ENCODE measurements at regions not wholly inside any gene's neighbourhood (a gene's known extent, or its start where the extent isn't known, plus 50 kb on each side); places are given as distances from the start of the nearest gene placed in this dataset.

DNA sequence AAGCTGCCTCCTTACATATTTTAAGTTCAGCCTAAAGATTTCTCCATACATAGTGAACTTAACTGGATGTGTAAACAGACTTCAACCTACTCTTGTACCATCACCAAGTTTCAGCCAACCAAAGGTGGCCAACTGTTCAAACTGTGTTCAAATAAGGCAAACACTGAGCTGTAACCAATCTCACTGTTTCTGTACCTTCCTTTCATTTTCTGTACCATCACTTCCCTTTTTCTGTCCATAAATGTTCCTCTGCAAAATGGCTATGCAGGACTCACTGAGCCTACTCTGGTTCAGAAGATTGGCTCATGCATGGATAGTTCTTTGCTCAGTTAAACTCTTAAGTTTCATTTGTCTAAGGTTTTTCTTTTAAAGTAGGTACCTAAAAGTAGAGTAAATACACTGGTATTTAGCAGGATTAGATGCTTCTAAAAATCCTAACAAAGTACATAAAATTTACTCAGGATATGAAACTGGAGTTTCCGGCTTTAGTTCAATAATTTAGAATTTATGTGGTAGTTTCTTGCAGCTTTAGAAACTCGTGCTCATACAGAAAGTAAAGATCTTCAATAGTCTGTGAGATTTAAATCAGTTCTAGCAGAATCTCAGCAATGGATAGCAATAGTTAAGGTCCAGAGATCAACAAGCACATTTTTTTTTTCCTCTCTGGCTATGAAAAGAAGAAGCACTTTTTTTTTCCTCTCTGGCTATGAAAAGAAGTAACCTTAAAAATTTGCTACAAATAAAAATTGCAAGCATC lies 282.0 kb upstream of the PPFIA2 start:
- no peak for DNase-seq (ENCODE audit: low read depth in 2 of 2)

DNA sequence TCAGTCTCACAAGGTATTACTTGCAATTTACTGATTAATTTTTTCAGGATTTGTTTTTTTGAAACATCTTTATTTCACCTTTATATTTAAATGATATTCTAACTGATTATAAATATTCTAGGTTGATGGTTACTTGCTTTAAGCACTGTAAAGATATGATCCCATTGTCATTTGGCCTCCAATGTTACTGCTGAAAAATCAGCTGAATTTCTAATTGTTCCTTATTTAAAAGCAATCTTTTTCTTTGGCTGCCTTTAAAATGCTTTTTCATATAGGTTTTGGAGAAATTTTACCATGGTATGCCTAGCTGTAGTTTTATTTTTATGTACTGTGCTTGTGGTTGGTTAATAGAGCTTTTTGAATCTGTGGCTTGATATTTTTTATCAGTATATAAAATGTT lies 275.6 kb upstream of the PPFIA2 start:
- DNase-seq (ENCODE audit: low read depth in 2 of 2), result no peak

DNA sequence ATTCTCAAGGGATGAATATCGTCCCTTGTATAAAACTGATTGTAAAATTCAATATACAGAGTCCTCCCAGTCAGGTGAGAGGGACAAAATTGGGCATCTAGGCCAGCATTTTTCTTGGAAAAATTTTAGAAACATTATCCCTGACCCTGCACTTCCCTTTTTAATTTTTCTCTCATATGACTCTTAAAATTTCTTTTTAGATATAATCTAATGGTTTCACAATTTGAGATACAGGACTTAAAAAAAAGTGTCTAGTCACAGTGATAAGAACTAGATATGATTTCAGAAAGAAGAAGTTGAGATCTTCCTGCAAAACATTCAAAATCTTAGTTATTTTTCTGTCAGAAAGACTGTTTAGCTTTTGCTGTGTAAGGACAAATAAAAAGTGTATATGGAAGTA lies 270.8 kb upstream of the PPFIA2 start:
- no peak for DNase-seq (ENCODE audit: low read depth in 2 of 2)

DNA sequence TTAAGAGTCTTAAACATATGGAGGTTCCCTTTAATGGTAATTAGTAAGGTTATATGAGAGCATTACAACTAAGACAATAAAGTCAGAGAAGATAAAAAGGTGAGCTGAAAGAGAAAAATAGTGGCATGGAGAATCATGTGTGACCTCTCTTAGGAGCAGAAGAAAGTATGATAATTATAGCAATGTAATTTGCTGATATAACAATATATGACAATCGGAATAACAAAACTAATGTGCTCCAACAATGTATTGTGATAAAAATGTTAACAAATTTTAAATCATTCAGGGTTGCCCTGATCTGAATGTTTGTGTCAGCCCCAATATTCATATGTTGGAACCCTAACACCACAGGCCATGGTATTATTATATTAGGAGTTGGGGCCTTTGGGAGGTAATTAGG lies 269.6 kb upstream of the PPFIA2 start:
- no peak for DNase-seq (ENCODE audit: low read depth in 2 of 2)

DNA sequence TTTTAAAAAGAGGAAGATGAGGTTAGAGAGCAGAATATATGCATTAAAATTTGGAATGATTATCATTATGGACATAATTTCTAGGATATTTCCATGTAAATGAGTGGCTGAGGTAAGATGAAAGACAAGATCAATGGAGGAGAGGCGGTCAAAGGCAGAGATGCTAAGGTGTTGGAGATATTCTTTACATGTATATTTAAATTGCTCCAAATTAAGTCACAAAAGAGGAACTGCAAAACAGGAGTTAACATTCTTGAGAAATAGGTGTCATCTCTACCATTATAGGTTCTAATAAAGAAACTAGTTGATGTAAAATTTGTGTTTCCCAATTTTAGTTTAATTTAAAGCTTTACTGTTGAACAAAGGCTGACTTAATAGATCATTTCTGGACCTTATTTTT lies 268.5 kb upstream of the PPFIA2 start:
- no peak for DNase-seq (ENCODE audit: low read depth in 2 of 2)

DNA sequence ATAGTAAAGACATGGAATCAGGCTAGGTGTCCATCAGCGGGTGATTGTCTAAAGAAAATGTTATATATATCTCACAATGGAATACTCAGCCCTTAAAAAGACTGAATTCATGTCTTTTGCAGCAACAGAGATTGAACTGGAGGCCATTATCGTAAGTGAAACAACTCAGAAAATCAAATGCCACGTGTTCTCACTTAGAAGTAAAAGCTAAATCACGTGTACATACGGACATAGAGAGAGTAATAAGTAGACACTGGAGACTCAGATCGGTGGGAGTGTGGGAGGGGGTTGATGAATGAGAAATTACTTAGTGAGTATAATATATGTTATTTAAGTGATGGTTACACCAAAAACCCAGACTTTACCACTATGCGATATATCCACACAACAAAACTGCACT lies 266.3 kb upstream of the PPFIA2 start:
- DNase-seq (ENCODE audit: low read depth in 2 of 2), result no peak

DNA sequence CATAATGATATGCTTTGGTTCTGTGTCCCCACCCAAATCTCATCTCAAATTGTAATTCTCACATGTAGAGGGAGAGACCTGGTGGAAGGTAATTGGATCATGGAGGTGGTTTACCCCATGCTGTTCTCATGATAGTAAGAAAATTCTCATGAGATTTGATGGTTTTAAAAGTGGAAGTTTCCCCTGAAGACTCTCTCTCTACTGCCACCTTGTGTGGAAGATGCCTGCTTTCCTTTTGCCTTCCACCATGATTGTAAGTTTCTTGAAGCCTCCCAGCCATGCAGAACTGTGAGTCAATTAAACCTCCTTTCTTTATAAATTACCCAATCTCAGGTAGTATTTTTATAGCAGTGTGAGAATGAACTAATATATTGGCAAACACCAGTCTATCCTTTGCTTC lies 260.4 kb upstream of the PPFIA2 start:
- DNase-seq (ENCODE audit: low read depth in 2 of 2), result no peak

DNA sequence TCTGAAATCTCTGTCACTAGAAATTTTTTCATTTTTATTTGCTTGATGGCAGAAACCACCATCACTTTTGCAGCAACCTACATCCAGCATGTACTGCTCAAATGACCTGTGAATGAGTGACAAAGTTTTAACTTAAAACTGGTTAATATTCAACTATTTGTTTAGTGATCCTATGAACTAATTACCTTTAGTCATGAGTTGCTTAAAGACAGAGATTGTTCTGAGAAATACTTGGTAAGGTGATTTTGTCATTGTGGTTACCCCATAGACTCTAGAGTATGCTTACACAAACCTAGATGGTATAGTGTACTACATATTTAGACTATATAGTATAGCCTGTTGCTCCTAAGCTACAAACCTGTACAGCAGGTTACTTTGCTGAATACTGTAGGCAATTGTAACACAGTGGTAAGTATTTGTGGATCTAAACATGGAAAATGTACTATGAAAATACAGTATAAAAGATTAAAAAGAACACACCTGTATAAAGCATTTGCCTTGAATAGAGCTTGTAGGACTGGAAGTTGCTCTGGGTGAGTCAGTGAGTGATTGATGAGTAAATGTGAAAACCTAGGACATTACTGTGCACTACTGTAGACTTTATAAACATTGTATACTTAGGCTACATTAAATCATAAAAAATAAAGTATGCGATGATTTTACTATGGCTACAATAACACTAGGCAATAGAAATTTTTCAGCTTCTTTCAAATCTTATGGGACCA lies 256.6 kb upstream of the PPFIA2 start:
- DNase-seq (ENCODE audit: low read depth in 2 of 2), result no peak

DNA sequence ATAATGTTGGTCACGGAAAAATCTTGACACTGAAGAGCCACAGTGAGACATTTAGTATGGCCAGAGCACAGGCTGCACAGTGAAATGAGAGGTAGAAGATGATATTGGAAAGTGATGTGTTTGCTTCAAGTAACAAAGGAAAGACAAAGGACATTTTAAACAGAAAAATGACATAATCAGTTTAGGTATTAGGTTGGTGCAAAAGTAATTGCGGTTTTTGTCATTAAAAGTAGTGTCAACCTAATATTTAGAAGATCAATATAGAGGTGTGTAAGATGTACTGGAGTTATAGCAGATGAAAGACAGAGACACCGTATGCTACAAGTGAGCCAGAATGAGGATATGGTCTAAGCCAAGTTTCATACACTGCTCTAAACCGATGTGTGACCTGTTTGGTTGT lies 253.0 kb upstream of the PPFIA2 start:
- no peak for DNase-seq (ENCODE audit: low read depth in 2 of 2)

DNA sequence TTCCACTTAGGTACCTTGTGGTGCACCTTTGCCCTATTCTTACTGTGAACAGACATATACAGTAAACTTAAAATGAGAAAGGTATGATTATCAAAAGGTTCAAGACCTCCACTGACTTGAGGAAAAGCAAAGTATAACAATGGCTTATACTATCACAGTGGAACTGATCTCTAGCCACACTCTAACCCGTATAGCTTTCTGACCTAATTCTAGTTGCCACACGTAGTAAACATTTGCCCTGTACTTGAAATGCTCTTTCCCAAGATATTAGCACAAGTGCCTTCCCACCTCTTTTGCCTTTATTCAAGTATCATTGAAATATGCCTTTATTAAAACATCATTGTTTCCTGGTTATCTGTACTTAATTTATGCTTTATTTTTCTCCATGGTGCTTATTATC lies 250.4 kb upstream of the PPFIA2 start:
- no peak for DNase-seq (ENCODE audit: low read depth in 2 of 2)

DNA sequence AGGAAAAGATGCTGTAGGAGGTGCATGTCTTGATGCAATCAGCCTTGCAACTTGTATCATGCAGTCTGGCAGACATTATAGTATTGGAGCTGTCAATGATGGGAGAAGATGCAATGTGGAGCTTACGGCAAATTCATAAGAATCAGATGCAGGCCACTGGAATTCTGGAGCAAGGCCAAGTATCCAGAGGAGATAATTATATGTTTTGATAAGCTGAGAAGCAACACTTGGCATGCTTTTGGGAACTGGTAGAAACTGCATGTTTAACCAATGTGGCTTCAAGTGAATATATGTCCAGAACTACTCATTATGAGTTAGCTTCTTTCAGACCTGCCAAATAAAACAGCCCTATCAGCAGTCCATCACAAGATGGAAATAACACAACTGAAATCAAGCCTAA lies 249.1 kb upstream of the PPFIA2 start:
- no peak for DNase-seq (ENCODE audit: low read depth in 2 of 2)

DNA sequence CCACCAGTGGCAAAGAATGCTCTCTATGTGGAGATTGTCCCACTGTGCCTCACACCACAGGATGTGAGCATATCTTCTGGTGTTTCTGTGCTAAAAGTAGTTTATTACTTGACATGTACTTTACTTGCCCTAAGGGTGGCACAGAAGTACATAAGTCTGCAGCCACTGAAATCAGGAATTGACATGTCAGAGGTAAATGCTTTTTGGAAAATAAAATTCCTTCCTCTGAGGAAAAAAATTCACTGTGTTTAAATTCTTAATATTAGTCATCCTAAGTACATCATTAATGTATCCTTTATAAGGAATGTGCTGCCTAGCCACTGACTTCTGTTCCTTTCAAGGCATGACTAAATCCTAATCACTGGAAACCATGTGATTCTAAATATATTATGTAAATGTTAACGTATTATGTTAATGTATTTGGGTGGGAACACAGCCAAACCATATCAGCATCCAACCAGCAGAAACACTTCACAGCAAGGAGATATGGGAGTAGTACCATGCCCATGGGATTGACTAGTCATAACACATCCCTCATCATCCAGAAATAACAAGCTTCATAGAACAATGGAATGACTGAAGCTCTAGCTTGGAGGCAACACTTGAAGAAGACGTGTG lies 239.7 kb upstream of the PPFIA2 start:
- no peak for DNase-seq (ENCODE audit: low read depth in 2 of 2)

DNA sequence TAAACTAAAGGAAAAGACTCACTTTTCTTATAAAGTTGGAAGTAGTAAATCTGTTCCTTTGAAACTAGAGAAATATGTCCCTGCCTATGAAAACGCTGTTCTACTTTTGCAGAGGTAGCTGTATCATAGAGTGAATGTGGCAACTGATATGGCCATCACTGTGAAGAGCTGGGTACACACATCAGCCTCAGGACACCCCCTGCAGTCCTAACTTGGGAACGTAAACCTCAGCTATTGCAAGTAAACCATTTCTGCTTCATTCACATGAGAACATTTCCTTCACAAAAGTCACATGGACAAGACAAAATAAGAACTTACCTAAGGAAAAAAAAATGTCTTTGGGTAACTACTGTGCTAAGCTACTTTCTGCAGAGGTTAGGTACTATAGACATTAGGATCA lies 233.3 kb upstream of the PPFIA2 start:
- DNase-seq (ENCODE audit: low read depth in 2 of 2), result no peak

DNA sequence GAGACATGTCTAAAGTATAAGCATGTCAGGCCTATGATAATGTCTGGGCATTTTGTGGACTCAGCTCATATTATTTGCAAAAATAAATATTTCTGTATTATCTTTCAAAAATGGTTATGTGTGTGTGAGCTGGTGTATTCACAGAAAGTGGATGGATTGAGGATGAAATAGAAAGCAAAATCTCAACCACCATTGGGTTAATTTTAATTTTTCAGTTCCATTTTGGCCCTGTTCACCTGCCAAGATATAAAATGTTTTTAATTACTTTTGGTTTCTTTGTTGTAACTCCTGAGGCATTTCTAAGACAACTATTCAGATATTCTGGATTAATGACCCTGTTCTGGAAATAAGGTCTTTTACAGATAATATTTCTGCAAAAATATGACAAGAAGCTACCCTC lies 232.7 kb upstream of the PPFIA2 start:
- no peak for DNase-seq (ENCODE audit: low read depth in 2 of 2)

DNA sequence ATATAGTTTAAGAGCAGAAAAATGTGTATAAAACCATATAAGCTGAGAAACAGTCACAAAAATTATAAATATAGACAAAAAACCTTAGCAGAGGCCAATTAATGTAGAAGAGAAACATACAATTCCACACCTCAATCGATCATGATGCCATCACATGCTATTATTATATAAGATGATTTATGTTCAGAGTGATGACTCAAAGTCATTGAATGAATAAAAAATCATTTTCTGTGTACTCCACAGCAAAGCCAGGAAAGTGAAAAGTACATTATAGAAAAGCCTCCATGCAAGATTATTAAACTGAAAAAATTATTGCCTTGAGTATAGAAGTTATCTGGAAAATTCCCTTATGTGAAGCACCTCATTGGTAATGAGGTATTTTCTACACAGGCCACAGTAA lies 229.2 kb upstream of the PPFIA2 start:
- no peak for DNase-seq (ENCODE audit: low read depth in 2 of 2)

DNA sequence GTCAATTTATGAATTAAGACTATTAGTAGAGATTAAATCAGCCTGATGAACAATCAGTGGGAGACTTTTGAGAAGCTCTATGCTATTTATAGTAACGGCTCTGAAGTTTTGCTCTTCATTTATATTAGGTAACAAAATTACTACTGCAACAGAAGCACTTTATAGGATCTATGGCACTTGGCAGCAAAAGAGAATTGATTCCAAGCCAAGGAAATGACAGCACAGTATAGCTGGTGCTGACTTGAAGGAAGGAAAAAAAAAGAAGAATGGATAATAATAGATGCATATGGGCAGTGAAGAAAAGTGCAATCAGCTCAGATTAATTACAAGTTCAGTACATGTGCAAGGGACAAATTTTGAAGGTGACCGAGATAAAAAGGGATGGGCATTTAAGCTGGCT lies 228.2 kb upstream of the PPFIA2 start:
- DNase-seq (ENCODE audit: low read depth in 2 of 2), result no peak

DNA sequence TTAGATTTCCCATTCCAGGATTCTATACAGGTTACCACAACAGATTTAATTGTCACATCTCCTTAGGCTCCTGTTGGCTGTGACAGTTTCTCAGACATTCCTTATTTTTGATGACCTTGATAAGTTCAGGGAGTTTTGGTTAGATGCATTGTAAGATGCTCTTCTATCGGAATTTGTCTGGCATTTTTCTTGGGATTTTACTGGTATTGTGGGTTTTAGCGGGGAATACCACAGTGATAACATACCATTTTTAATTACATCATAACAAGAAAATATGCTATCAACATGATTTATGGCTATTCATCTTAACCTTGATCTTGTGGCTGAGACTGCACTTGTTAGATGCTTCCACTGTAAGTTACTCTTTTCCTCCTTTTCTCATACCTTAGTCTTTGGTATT lies 217.5 kb upstream of the PPFIA2 start:
- DNase-seq (ENCODE audit: low read depth in 2 of 2), result no peak

DNA sequence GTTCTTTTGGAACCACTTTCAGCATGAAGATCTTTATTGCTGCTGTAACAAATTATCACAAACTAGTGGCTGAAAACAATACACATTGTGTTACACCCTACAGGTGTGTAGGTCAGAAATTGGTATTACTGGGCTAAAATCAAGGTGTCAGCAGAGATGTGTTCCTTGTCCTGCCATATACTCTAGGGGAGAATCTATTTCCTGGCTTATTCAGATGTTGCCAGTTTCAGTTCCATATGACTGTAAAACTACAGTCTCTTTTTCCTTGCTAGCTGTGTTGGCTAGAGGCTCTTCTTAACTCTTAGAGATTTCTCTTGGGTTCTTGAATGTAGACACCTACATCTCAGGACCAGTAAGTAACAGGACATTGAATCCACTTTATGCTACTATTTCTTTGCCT lies 215.6 kb upstream of the PPFIA2 start:
- DNase-seq (ENCODE audit: low read depth in 2 of 2), result no peak

DNA sequence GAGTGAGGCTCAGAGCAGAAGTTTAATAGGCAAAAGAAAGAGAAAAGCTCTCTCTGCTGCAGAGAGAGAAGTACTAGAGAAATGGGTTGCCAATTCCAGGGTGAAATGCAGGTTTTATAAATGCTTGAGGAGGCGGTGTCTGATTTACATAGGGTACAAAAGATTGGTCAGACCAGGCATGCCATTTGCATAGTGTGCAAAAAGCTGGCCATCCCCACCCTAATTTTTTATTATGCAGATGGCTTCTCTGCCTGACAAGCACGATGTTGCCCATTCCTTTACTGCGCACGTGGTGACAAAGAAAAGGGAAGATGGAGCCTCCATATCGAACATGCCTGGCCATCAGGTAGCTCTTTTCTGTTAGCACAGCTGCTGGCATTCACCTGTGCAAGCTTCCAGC lies 209.3 kb upstream of the PPFIA2 start:
- DNase-seq (ENCODE audit: low read depth in 2 of 2), result no peak

DNA sequence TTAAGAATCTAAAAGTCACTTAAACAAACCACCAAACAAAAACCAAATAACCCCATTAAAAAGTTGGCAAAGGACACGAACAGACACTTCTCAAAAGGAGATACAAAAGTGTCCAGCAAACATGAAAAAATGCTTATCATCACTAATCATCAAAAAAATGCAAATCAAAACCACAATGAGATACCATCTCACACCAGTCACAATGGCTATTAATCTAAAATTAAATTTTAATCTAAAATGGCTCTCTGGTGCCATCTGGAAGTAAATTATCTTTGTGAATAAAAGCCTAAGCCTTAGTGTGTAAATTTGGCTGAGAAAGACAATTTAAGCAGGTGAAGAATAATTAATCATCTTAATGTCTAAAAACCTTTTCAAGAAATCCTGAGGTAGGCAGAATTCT lies 204.5 kb upstream of the PPFIA2 start:
- no peak for DNase-seq (ENCODE audit: low read depth in 2 of 2)

DNA sequence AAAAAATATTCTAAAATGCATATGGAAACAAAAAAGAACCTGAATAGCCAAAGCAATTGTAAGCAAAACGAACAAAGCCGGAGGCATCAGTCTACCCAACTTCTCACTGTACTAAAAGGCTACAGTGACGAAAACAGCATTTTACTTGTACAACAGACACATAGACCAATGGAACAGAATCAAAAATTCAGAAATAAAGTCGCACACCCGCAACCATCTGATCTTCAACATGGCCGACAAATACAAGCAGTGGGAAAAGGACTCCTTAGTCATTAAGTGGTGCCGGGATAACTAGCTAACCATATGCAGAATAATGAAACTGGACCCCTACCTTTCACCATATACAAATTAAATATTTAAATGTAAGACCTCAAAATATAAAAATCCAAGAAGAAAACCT lies 203.9 kb upstream of the PPFIA2 start:
- no peak for DNase-seq (ENCODE audit: low read depth in 2 of 2)

DNA sequence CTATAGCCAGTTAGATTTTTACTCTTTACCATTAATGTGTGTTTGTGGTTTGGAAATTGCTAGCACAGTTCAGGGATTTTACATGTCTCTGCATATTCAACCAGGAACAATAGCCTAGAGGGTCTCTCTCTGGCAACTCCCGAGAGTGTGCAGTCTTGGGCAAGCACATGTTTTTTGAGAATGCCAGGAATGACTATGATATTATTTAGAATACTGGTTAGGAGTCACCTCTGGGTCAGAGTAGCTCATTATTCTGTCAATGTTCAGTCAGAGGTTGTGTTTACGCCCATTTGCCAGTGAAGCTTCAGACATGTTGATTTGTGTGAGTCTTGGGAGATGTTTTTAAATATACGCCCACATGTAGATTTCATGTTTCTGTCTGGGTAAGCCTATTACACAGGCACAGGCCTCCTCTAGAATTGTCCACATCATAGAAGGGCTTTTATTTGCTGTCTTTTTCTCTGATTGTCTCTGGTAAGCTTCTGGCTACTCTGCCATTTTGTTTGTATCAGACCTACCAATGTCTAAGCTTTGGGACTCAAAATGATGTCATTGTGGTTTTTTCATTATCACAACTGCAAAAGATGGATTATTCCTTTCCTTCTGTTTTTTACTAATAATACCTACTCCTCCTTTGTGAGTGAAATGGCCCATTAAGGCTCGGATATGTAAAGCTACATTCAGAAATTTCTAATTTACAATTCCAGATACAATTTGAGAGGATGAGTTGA lies 203.1 kb upstream of the PPFIA2 start:
- no peak for DNase-seq (ENCODE audit: low read depth in 2 of 2)

DNA sequence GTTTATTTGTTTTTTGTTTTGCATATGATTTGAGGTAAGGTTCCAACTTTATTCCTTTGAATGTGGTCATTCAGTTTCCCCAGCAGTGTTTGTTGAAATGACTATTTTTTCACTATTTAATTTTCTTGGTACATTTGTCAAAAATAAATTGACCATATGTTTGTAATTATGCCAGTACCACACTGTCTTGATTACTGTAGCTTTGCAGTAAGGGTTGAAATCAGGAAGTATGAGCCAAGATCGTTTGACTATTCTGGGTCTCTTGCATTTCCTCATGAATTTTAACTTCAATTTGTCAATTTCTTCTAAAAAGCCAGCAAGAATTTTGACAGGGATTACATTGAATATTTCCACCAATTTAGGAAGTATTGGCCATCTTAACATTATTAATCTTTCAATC lies 199.3 kb upstream of the PPFIA2 start:
- DNase-seq (ENCODE audit: low read depth in 2 of 2), result no peak
